GM12878 (cell line): ENCODE measurements at regions not wholly inside any gene's neighbourhood (a gene's known extent, or its start where the extent isn't known, plus 50 kb on each side); places are given as distances from the start of the nearest gene placed in this dataset.

ENCODE experiments used
- ATAC-seq: fragments of 200-7000 bp; cut with Tn5 transposase; 3 replicates; pipeline ENCODE4 v1.9.1; 2020; ENCODE audit warnings: mild to moderate bottlenecking, moderate library complexity
- BruUV-seq: library from RNA; stranded (reverse); fragments of 400-500 nt; replicated peaks from 2 replicates; lab custom pipeline; 2021; lab: Mats Ljungman, UMichigan
- CTCF ChIA-PET: fragments of 300-600 bp; sonication (Branson Sonifier 250); formaldehyde crosslinking; extraction: SDS; loops from one replicate; lab custom pipeline; 2021; ENCODE audit warnings: inconsistent platforms; lab: Yijun Ruan, JAX
- POLR2A ChIA-PET: fragments of 350-600 bp; formaldehyde crosslinking; extraction: SDS; loops from one replicate; lab custom pipeline; 2021; ENCODE audit warnings: inconsistent platforms; lab: Charles Lee
- RAD21 ChIA-PET: fragments of 300-600 bp; sonication (Branson Sonifier 250); formaldehyde crosslinking; loops from one replicate; lab custom pipeline; 2023; ENCODE audit warnings: antibody characterized with exemption; ENCODE audit not compliant: unreplicated experiment; lab: Charles Lee
- SMC1A ChIA-PET: fragments of 300-600 bp; sonication (Branson Sonifier 250); formaldehyde crosslinking; loops from one replicate; lab custom pipeline; 2023; ENCODE audit not compliant: unreplicated experiment, uncharacterized antibody; lab: Charles Lee
- DNase-seq: peaks from one replicate; pipeline ENCODE4 v3.0.0-alpha.2; 2011; ENCODE audit warnings: low read depth, low spot score
- FAIRE-seq: peaks from 3 replicates; lab custom pipeline; 2011; peaks lifted over from hg19 to GRCh38; lab: Jason Lieb, UNC
- H2AFZ ChIP-seq: 2 replicates; pipeline ENCODE4 v1.6.0; 2011; ENCODE audit warnings: low read depth, low read length, control low read depth; ENCODE audit not compliant: control insufficient read depth
- H3K27ac ChIP-seq: 2 replicates; pipeline ENCODE4 v1.5.1; 2011; ENCODE audit warnings: control low read depth; ENCODE audit not compliant: control insufficient read depth, insufficient read depth
- H3K27me3 ChIP-seq, 2 experiments: replicated peaks in 1 of 2; 2 replicates each; pipeline versions ENCODE4 v1.6.0 to v1.6.1; 2011; ENCODE audit warnings: low read length in 1 of 2; ENCODE audit not compliant: control insufficient read depth in 2 of 2, insufficient read depth in 2 of 2
- H3K36me3 ChIP-seq, 2 experiments: 2 replicates each; pipeline ENCODE4 v1.5.1; 2011; ENCODE audit warnings: low read length in 1 of 2; ENCODE audit not compliant: control insufficient read depth in 2 of 2, insufficient read depth in 2 of 2
- H3K4me1 ChIP-seq: 2 replicates; pipeline ENCODE4 v1.6.1; 2011; ENCODE audit warnings: mild to moderate bottlenecking, low read length, moderate library complexity, mixed read lengths; ENCODE audit not compliant: control insufficient read depth, insufficient read depth
- H3K4me2 ChIP-seq: 2 replicates; pipeline ENCODE4 v1.6.0; 2011; ENCODE audit warnings: control low read depth; ENCODE audit not compliant: control insufficient read depth, insufficient read depth
- H3K4me3 ChIP-seq: fragments of 200-600 bp; sonication (generic); 2 replicates; pipeline ENCODE4 v1.5.1; 2016
- H3K79me2 ChIP-seq: 2 replicates; pipeline ENCODE4 v1.6.0; 2011; ENCODE audit warnings: low read length; ENCODE audit not compliant: control insufficient read depth, insufficient read depth
- H3K9ac ChIP-seq: 2 replicates; pipeline ENCODE4 v1.8.0; 2011; ENCODE audit warnings: low read length, control low read depth, mixed read lengths; ENCODE audit not compliant: control insufficient read depth, insufficient read depth
- H3K9me3 ChIP-seq: replicated peaks from 3 replicates; pipeline ENCODE4 v1.5.1; 2011; ENCODE audit warnings: mild to moderate bottlenecking, low read length; ENCODE audit not compliant: control insufficient read depth, insufficient read depth
- H4K20me1 ChIP-seq: 2 replicates; pipeline ENCODE4 v1.6.0; 2011; ENCODE audit not compliant: control insufficient read depth, insufficient read depth
- EP300 ChIP-seq, 2 experiments: fragments of 150-350 bp in 1 of 2; IDR thresholded peaks; 2 replicates each; pipeline ENCODE4 v1.6.1; 2011 to 2012; ENCODE audit warnings: low read depth in 2 of 2, low read length in 2 of 2, borderline replicate concordance in 1 of 2, improper control_type of control experiment in 1 of 2, inconsistent platforms in 1 of 2; ENCODE audit not compliant: control insufficient read depth in 1 of 2
- EZH2 ChIP-seq: IDR thresholded peaks from 2 replicates; pipeline ENCODE4 v1.6.1; 2012; ENCODE audit warnings: low read depth, mild to moderate bottlenecking, control low read depth, inconsistent platforms, low read length, borderline replicate concordance; ENCODE audit not compliant: control insufficient read depth
- GABPA ChIP-seq: IDR thresholded peaks from 2 replicates; pipeline ENCODE4 v1.6.1; 2014; ENCODE audit warnings: antibody characterized with exemption, low read depth, mild to moderate bottlenecking, inconsistent platforms
- HDGF ChIP-seq: fragments of 450-650 bp; IDR thresholded peaks from 2 replicates; pipeline ENCODE4 v1.6.1; 2016; ENCODE audit warnings: antibody characterized with exemption
- IKZF2 ChIP-seq, 2 experiments: fragments of 450-650 bp; IDR thresholded peaks; 2 replicates each; pipeline ENCODE4 v1.6.1; 2017; ENCODE audit warnings: mild to moderate bottlenecking in 2 of 2, moderate library complexity in 2 of 2
- NFXL1 ChIP-seq: fragments of 450-650 bp; IDR thresholded peaks from 2 replicates; pipeline ENCODE4 v1.6.1; 2017; ENCODE audit warnings: antibody characterized with exemption, mild to moderate bottlenecking, borderline replicate concordance
- SMC3 ChIP-seq: IDR thresholded peaks from 2 replicates; pipeline ENCODE4 v1.6.1; 2011; ENCODE audit warnings: low read length, improper control_type of control experiment, borderline replicate concordance
- STAT3 ChIP-seq: IDR thresholded peaks from 2 replicates; pipeline ENCODE4 v1.6.1; 2011; ENCODE audit warnings: low read depth, low read length, improper control_type of control experiment
- WGBS: methylation state at CpG from one replicate; pipeline ENCODE4 v1.1.6; 2016; ENCODE audit warnings: low lambda C conversion rate; ENCODE audit not compliant: insufficient replicate concordance, insufficient coverage; ENCODE audit errors: missing lambda C conversion rate; 5-methylcytosine and 5-hydroxymethylcytosine counted together
- in situ Hi-C: fragments of 300-500 bp; cut with MboI; formaldehyde crosslinking; loops from 9 replicates; pipeline ENCODE4 v1.14.3; 2018; ENCODE audit warnings: mixed read lengths
- intact Hi-C: fragments of 100-400 bp; cut with micrococcal nuclease; formaldehyde crosslinking; loops from one replicate; pipeline ENCODE4 v1.14.2; 2022; ENCODE audit not compliant: unreplicated experiment
- TF ChIP-seq, protein P1 (sequence below): fragments of 450-650 bp; IDR thresholded peaks from 2 replicates; pipeline ENCODE4 v1.6.1; 2017; ENCODE audit warnings: mild to moderate bottlenecking, low read depth, inconsistent platforms; ENCODE audit not compliant: poor library complexity, severe bottlenecking

DNA sequence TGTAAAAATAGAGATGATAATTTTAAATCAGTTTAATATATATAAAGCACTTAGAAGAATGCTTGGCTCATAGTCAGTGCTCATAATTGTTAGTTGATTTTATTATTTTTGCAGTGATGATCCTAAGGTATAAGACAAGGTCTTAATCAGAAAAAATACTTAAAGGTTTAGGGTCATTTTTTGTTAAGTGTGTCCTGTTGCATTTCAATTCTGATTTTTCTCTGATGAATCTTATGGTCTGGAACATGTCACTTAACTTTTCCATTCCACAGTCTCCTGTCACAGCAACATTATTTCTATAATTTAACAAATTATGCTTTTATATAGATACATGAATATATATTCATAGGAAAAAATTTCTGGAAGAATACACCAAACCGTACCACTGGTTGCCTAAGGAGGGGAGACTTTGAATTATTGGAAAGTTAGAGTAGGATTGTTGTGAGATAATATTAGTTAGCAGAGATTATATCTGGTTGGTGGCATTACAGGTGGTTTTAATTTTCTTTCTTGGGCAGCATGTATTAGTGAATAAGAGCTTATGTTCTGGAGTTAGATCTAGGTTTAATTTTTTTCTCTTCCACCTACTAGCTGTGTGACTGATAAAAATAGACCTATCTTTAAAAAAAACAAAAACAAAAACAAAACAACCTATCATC lies 188.7 kb downstream of the TANC2 start:
- Histone ChIP-seq H3K27ac (no peak overlapping the region), H3K4me3 (no peak overlapping the region), H2AFZ (no peak overlapping the region), H3K4me2 (no peak overlapping the region), H3K4me1 (no peaks in the 10 kb centered on the region), H3K9me3 (no peaks in the 10 kb centered on the region), H3K79me2 (no peaks in the 10 kb centered on the region), H3K27me3 (no peaks in the 10 kb centered on the region; a peak in 1 of 4 replicates), H4K20me1 (no peaks in the 10 kb centered on the region), H3K9ac (no peak overlapping the region), H3K36me3 (no peaks in the 10 kb centered on the region)
- WGBS = 68% methylated on average over 1 of the region's 1 CpG
- DNase-seq = no peak
- ChIA-PET CTCF (no interaction called here), SMC1A (no interaction called here), RAD21 (no interaction called here), POLR2A (no interaction called here)
- in situ Hi-C loops (no loop called here), intact Hi-C loops (no loop called here)
- TF ChIP-seq IKZF2 (IDR thresholded peaks at IDR 0.05) = no peak
- BruUV-seq = no TSS peak
- FAIRE-seq = no peak
- no peak for ATAC-seq

DNA sequence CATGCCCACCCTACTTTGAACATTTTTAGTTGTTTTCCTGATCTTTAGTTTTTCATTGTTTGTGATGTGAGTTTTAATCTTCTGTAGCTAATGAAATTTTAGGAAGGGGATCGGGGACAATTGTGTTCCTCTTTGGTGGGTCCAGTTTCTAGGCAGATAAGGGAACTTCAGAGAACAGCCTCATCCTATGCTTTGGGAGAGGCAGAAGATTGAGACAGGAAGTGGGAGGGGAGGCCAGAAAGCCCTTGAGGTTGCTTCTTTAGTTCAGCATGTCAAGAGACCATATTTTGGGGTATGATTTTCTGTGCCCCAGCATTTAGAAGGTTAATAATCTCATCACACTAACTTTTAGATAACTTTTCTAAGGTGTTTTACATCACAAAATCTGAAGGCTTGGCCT lies 191.0 kb downstream of the TANC2 start:
- H3K4me3 ChIP-seq = no peak overlapping the region
- TF ChIP-seq EZH2 (no peak), EP300 (IDR thresholded peaks at IDR 0.05; ENCODE audit: borderline replicate concordance in 1 of 2, control insufficient read depth in 1 of 2, low read depth in 2 of 2, low read length in 2 of 2) (no peak), STAT3 (no peak), SMC3 (no peak), GABPA (no peak), NFXL1 (no peak), HDGF (no peak)
- TF ChIP-seq, protein P1, sequence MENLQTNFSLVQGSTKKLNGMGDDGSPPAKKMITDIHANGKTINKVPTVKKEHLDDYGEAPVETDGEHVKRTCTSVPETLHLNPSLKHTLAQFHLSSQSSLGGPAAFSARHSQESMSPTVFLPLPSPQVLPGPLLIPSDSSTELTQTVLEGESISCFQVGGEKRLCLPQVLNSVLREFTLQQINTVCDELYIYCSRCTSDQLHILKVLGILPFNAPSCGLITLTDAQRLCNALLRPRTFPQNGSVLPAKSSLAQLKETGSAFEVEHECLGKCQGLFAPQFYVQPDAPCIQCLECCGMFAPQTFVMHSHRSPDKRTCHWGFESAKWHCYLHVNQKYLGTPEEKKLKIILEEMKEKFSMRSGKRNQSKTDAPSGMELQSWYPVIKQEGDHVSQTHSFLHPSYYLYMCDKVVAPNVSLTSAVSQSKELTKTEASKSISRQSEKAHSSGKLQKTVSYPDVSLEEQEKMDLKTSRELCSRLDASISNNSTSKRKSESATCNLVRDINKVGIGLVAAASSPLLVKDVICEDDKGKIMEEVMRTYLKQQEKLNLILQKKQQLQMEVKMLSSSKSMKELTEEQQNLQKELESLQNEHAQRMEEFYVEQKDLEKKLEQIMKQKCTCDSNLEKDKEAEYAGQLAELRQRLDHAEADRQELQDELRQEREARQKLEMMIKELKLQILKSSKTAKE = no peak
- no peak overlapping the region for H3K9ac ChIP-seq
- CTCF ChIA-PET = no interaction called here
- H4K20me1 ChIP-seq = no peaks in the 10 kb centered on the region
- RAD21 ChIA-PET = no interaction called here
- no peaks in the 10 kb centered on the region for H3K36me3 ChIP-seq
- ATAC-seq = no peak
- in situ Hi-C loops (no loop called here), intact Hi-C loops (no loop called here)
- no TSS peak for BruUV-seq
- no peak for DNase-seq
- no peaks in the 10 kb centered on the region; a peak in 1 of 4 replicates for H3K27me3 ChIP-seq
- H3K27ac ChIP-seq = no peak overlapping the region
- no peaks in the 10 kb centered on the region for H3K9me3 ChIP-seq
- H3K79me2 ChIP-seq = no peaks in the 10 kb centered on the region
- WGBS = 0% methylated on average over 1 of the region's 1 CpG
- no peak overlapping the region for H3K4me2 ChIP-seq
- H3K4me1 ChIP-seq = no peaks in the 10 kb centered on the region
- FAIRE-seq = no peak
- SMC1A ChIA-PET = interaction anchor here (0.6 kb wide), 1 partner anchor 13 kb away, joined by 3 read pairs; no protein-coding TSS in a partner anchor
- POLR2A ChIA-PET = no interaction called here
- no peak overlapping the region for H2AFZ ChIP-seq
